ENCODE measurements at regions not wholly inside any gene's neighbourhood (a gene's known extent, or its start where the extent isn't known, plus 50 kb on each side); places are given as distances from the start of the nearest gene placed in this dataset.

GRCh38 chr2:103103678-103104077, 341.8 kb downstream of the TMEM182 start:
- Mint-ChIP-seq H3K36me3 (no peaks in the 10 kb centered on the region), H3K4me1 (peaks cover 1% of the 10 kb centered on the region), H3K27ac (no peak overlapping the region), H3K9me3 (no peaks in the 10 kb centered on the region), H3K27me3 (peaks cover 4% of the 10 kb centered on the region), H3K4me3 (no peak overlapping the region)
- DNase-seq (no peak), ATAC-seq (ENCODE audit: low read depth) (no peak)
- POLR2A ChIA-PET, result no interaction called here

- Mint-ChIP-seq H3K4me3 (no peak overlapping the region), H3K27ac (no peak overlapping the region), H3K27me3 (peaks cover 21% of the 10 kb centered on the region), H3K36me3 (no peaks in the 10 kb centered on the region), H3K4me1 (no peaks in the 10 kb centered on the region), H3K9me3 (no peaks in the 10 kb centered on the region)
- POLR2A ChIA-PET, result no interaction called here
- DNase-seq (no peak), ATAC-seq (ENCODE audit: low read depth) (no peak)
These were observed 357.5 kb downstream of the TMEM182 start for GRCh38 chr2:103119352-103119751.

- no peaks in the 10 kb centered on the region for H3K4me1 Mint-ChIP-seq
- H3K27me3 Mint-ChIP-seq, result peaks cover 29% of the 10 kb centered on the region
- H3K36me3 Mint-ChIP-seq, result no peaks in the 10 kb centered on the region
- no peak overlapping the region for H3K27ac Mint-ChIP-seq
- POLR2A ChIA-PET, result no interaction called here
- no peak overlapping the region for H3K4me3 Mint-ChIP-seq
- DNase-seq (no peak), ATAC-seq (ENCODE audit: low read depth) (no peak)
- no peaks in the 10 kb centered on the region for H3K9me3 Mint-ChIP-seq
These were observed 359.3 kb downstream of the TMEM182 start for GRCh38 chr2:103121106-103121505.

GRCh38 chr2:103123516-103123915, 361.7 kb downstream of the TMEM182 start:
- Mint-ChIP-seq H3K27me3 (peaks cover 43% of the 10 kb centered on the region), H3K27ac (no peak overlapping the region), H3K36me3 (no peaks in the 10 kb centered on the region), H3K9me3 (no peaks in the 10 kb centered on the region), H3K4me3 (no peak overlapping the region), H3K4me1 (no peaks in the 10 kb centered on the region)
- POLR2A ChIA-PET, result no interaction called here
- ATAC-seq (ENCODE audit: low read depth) (no peak), DNase-seq (no peak)

GRCh38 chr2:103130857-103131256, 369.0 kb downstream of the TMEM182 start:
- POLR2A ChIA-PET, result no interaction called here
- H3K36me3 Mint-ChIP-seq, result peaks cover 13% of the 10 kb centered on the region
- ATAC-seq (ENCODE audit: low read depth) (no peak), DNase-seq (no peak)
- peaks cover 21% of the 10 kb centered on the region for H3K4me1 Mint-ChIP-seq
- peaks cover 19% of the 10 kb centered on the region for H3K27me3 Mint-ChIP-seq
- H3K4me3 Mint-ChIP-seq, result no peak overlapping the region
- peak overlapping the region; percentile 62 for H3K27ac Mint-ChIP-seq
- H3K9me3 Mint-ChIP-seq, result peaks cover 12% of the 10 kb centered on the region

GRCh38 chr2:103132536-103133217, 370.8 kb downstream of the TMEM182 start:
- peaks cover 5% of the 10 kb centered on the region for H3K27me3 Mint-ChIP-seq
- POLR2A ChIA-PET, result interaction anchor here (0.6 to 1.6 kb wide), 2 partner anchors 18 to 156 kb away, joined by 3 read pairs; no protein-coding TSS in a partner anchor
- peak overlapping the region; percentile 68 for H3K27ac Mint-ChIP-seq
- ATAC-seq (ENCODE audit: low read depth), result peak; percentile 100
- peak; percentile 56 for DNase-seq
- H3K4me1 Mint-ChIP-seq, result peaks cover 26% of the 10 kb centered on the region
- peaks cover 19% of the 10 kb centered on the region for H3K9me3 Mint-ChIP-seq
- H3K36me3 Mint-ChIP-seq, result peaks cover 23% of the 10 kb centered on the region
- H3K4me3 Mint-ChIP-seq, result peak overlapping the region; percentile 83

- ATAC-seq (ENCODE audit: low read depth) (no peak), DNase-seq (no peak)
- Mint-ChIP-seq H3K4me1 (peaks cover 52% of the 10 kb centered on the region), H3K27ac (peak overlapping the region; percentile 18), H3K27me3 (no peaks in the 10 kb centered on the region), H3K4me3 (no peak overlapping the region), H3K36me3 (peaks cover 42% of the 10 kb centered on the region), H3K9me3 (peaks cover 22% of the 10 kb centered on the region)
- POLR2A ChIA-PET, result no interaction called here
These were observed 373.8 kb downstream of the TMEM182 start for GRCh38 chr2:103135679-103136078.

GRCh38 chr2:103138123-103138901, 376.5 kb downstream of the TMEM182 start:
- Mint-ChIP-seq H3K36me3 (peaks cover 60% of the 10 kb centered on the region), H3K27ac (peak overlapping the region; percentile 96), H3K4me3 (peak overlapping the region; percentile 49), H3K4me1 (peaks cover 41% of the 10 kb centered on the region), H3K9me3 (peaks cover 38% of the 10 kb centered on the region), H3K27me3 (no peaks in the 10 kb centered on the region)
- DNase-seq (no peak), ATAC-seq (ENCODE audit: low read depth) (peak; percentile 94)
- POLR2A ChIA-PET, result no interaction called here

- H3K27me3 Mint-ChIP-seq, result peaks cover 5% of the 10 kb centered on the region
- DNase-seq, result no peak
- H3K4me1 Mint-ChIP-seq, result peaks cover 37% of the 10 kb centered on the region
- ATAC-seq (ENCODE audit: low read depth), result no peak
- POLR2A ChIA-PET, result no interaction called here
- peaks cover 35% of the 10 kb centered on the region for H3K9me3 Mint-ChIP-seq
- peak overlapping the region; percentile 96 for H3K27ac Mint-ChIP-seq
- peaks cover 57% of the 10 kb centered on the region for H3K36me3 Mint-ChIP-seq
- peak overlapping the region; percentile 1 for H3K4me3 Mint-ChIP-seq
These were observed 377.9 kb downstream of the TMEM182 start for GRCh38 chr2:103139628-103140268.

GRCh38 chr2:103144837-103145236, 383.0 kb downstream of the TMEM182 start:
- Mint-ChIP-seq H3K27ac (no peak overlapping the region), H3K4me3 (no peak overlapping the region), H3K9me3 (peaks cover 21% of the 10 kb centered on the region), H3K4me1 (peaks cover 15% of the 10 kb centered on the region), H3K36me3 (peaks cover 34% of the 10 kb centered on the region), H3K27me3 (peaks cover 17% of the 10 kb centered on the region)
- DNase-seq (no peak), ATAC-seq (ENCODE audit: low read depth) (no peak)
- POLR2A ChIA-PET, result no interaction called here

GRCh38 chr2:103145739-103146138, 383.9 kb downstream of the TMEM182 start:
- Mint-ChIP-seq H3K4me1 (peaks cover 11% of the 10 kb centered on the region), H3K27me3 (peaks cover 17% of the 10 kb centered on the region), H3K27ac (no peak overlapping the region), H3K9me3 (peaks cover 19% of the 10 kb centered on the region), H3K4me3 (no peak overlapping the region), H3K36me3 (peaks cover 27% of the 10 kb centered on the region)
- POLR2A ChIA-PET, result no interaction called here
- DNase-seq, result no peak
- ATAC-seq (ENCODE audit: low read depth), result no peak

- POLR2A ChIA-PET, result interaction anchor here (1.3 kb wide), 1 partner anchor 18 kb away, joined by 3 read pairs; no protein-coding TSS in a partner anchor
- ATAC-seq (ENCODE audit: low read depth), result peak; percentile 67
- peak overlapping the region; percentile 34 for H3K27ac Mint-ChIP-seq
These were observed 389.2 kb downstream of the TMEM182 start for GRCh38 chr2:103151046-103151445.

GRCh38 chr2:103152556-103152955, 390.7 kb downstream of the TMEM182 start:
- POLR2A ChIA-PET, result no interaction called here
- no peak overlapping the region for H3K4me3 Mint-ChIP-seq
- DNase-seq (no peak), ATAC-seq (ENCODE audit: low read depth) (no peak)
- peaks cover 11% of the 10 kb centered on the region for H3K36me3 Mint-ChIP-seq
- H3K27me3 Mint-ChIP-seq, result peaks cover 15% of the 10 kb centered on the region
- H3K9me3 Mint-ChIP-seq, result peaks cover 6% of the 10 kb centered on the region
- no peak overlapping the region for H3K27ac Mint-ChIP-seq
- H3K4me1 Mint-ChIP-seq, result peaks cover 11% of the 10 kb centered on the region

More at GRCh38 chr2:103151046-103151445, 389.2 kb downstream of the TMEM182 start:
- Mint-ChIP-seq H3K4me3 (no peak overlapping the region), H3K9me3 (peaks cover 6% of the 10 kb centered on the region), H3K27me3 (peaks cover 22% of the 10 kb centered on the region), H3K36me3 (peaks cover 18% of the 10 kb centered on the region), H3K4me1 (peaks cover 16% of the 10 kb centered on the region)
- DNase-seq, result no peak

Data from activated naive CD8-positive, alpha-beta T cell treated with anti-CD3 and anti-CD28 coated beads, Interleukin-2, amount 10 ng/mL, durations not matched to agents 7 days and 5 days (primary cell).